ENCODE measurements at regions not wholly inside any gene's neighbourhood (a gene's known extent, or its start where the extent isn't known, plus 50 kb on each side); places are given as distances from the start of the nearest gene placed in this dataset.

DNA sequence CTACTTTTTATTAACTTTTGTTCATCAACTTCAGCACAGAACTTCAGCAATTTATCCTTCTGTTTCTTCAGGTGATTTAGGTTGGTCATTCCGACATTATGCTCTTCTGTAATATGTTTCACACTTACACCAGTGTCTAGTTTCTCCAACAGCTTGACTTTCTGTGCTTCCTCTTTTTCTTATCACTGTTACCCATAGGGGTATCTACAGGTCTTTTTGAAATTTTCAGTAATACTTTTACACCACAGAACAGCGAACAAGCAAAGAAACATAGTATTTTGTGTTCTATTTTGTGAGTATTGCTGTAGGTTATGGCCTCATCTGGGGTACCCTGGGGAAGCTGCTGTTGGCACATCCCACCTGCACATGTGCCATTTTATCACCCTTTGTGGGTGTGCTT is 260.7 kb downstream of the NSUN3 start:
- Histone ChIP-seq H2AFZ (no peak overlapping the region), H3K79me2 (no peaks in the 10 kb centered on the region), H3K4me2 (ENCODE audit: low read length) (no peak overlapping the region), H3K9ac (no peak overlapping the region), H3K9me3 (ENCODE audit: control insufficient read depth, low read length) (no peaks in the 10 kb centered on the region), H3K4me3 (ENCODE audit: low read depth, low read length) (no peak overlapping the region), H3K36me3 (ENCODE audit: control insufficient read depth, insufficient read depth, low read length) (no peaks in the 10 kb centered on the region), H3K27ac (no peak overlapping the region), H3K27me3 (ENCODE audit: control insufficient read depth, insufficient read depth, low read length) (no peaks in the 10 kb centered on the region), H3K4me1 (no peaks in the 10 kb centered on the region)
- TF ChIP-seq, protein P1, sequence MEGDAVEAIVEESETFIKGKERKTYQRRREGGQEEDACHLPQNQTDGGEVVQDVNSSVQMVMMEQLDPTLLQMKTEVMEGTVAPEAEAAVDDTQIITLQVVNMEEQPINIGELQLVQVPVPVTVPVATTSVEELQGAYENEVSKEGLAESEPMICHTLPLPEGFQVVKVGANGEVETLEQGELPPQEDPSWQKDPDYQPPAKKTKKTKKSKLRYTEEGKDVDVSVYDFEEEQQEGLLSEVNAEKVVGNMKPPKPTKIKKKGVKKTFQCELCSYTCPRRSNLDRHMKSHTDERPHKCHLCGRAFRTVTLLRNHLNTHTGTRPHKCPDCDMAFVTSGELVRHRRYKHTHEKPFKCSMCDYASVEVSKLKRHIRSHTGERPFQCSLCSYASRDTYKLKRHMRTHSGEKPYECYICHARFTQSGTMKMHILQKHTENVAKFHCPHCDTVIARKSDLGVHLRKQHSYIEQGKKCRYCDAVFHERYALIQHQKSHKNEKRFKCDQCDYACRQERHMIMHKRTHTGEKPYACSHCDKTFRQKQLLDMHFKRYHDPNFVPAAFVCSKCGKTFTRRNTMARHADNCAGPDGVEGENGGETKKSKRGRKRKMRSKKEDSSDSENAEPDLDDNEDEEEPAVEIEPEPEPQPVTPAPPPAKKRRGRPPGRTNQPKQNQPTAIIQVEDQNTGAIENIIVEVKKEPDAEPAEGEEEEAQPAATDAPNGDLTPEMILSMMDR (IDR thresholded peaks at IDR 0.05) = no peak

DNA sequence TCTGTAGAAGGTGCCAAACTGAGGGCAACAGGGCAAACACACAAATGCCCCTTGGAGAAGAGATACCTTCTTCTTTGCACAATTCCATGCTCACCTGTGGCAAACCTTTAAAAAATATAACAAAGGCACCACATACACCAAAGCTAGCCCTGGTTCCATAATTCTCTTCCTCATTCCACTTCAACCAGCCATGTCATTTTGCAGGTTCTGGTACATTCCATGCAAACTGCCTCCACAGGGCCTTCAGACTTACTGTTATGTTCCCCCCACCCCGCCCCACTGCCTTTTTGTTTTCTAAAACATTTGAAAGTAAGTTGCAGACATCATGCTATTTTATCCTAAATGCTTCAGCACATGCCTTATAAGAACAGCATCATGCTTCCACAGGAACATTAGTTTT is 269.0 kb downstream of the NSUN3 start:
- Histone ChIP-seq H3K9ac (no peak overlapping the region), H3K9me3 (ENCODE audit: control insufficient read depth, low read length) (no peaks in the 10 kb centered on the region), H3K79me2 (no peaks in the 10 kb centered on the region), H3K4me2 (ENCODE audit: low read length) (no peak overlapping the region), H3K27me3 (ENCODE audit: control insufficient read depth, insufficient read depth, low read length) (no peaks in the 10 kb centered on the region), H3K4me1 (no peaks in the 10 kb centered on the region), H3K27ac (no peak overlapping the region), H2AFZ (no peak overlapping the region), H3K36me3 (ENCODE audit: control insufficient read depth, insufficient read depth, low read length) (no peaks in the 10 kb centered on the region), H3K4me3 (ENCODE audit: low read depth, low read length) (no peak overlapping the region)
- TF ChIP-seq, protein P1 (IDR thresholded peaks at IDR 0.05) = no peak

DNA sequence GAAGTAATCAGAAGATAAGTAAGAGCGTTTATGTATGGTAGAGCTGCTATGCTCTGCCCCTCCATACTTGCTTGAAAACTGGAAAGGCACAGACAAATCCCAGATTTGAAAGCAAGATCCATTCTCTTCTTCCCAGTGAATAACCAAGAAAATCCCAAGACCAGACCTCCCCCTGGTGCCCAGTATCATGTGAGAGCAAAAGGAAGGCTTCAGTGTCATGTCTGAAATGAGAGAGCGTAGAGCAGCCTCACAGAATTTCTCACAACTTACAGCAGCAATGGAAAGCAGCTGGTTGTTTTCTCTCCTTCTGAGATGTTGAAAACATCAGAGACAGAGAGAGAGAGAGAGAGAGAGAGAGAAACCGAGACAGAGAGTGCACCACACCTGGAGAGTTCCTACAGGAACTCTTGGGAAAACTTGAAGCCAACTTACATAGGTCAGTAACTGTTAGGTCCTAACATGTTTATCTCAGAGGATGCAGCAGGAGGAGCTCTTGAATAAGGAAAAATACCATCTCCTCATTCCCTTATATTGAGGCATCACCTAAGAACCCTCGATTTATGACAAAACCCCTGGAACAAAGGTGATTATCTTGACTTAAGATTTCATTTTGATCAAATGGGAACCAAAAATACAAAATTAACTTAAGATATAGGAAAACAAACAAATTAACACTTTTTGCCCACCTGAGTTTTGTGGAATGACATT is 273.3 kb downstream of the NSUN3 start:
- Histone ChIP-seq H3K79me2 (no peaks in the 10 kb centered on the region), H3K4me1 (no peaks in the 10 kb centered on the region), H3K9me3 (ENCODE audit: control insufficient read depth, low read length) (no peaks in the 10 kb centered on the region), H3K27me3 (ENCODE audit: control insufficient read depth, insufficient read depth, low read length) (no peaks in the 10 kb centered on the region), H3K27ac (no peak overlapping the region), H2AFZ (no peak overlapping the region), H3K36me3 (ENCODE audit: control insufficient read depth, insufficient read depth, low read length) (no peaks in the 10 kb centered on the region), H3K9ac (no peak overlapping the region), H3K4me3 (ENCODE audit: low read depth, low read length) (no peak overlapping the region), H3K4me2 (ENCODE audit: low read length) (no peak overlapping the region)
- TF ChIP-seq, protein P1 (IDR thresholded peaks at IDR 0.05) = no peak

DNA sequence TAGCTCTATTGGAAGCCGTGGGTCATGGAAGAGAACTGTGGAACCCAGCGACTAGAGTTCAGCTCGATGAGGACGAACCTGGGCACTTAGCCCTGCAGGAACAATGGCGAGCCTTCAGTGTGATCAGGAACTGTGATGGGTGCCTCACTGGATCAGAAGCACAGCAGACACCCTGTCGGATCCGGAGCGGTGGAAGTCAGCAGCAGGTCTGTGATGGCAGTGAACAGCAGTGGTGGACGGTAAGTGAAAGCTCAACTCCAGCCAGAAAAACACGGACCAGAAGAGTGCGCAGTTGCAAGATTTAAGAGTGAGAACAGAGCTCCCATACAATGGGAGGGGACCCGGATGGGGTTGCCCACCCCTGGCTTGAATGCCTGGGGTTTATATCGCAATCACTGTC is 282.2 kb downstream of the NSUN3 start:
- H3K9ac ChIP-seq = no peak overlapping the region
- TF ChIP-seq, protein P1 (IDR thresholded peaks at IDR 0.05) = no peak
- H2AFZ ChIP-seq = no peak overlapping the region
- no peaks in the 10 kb centered on the region for H3K79me2 ChIP-seq
- no peak overlapping the region for H3K4me2 ChIP-seq (ENCODE audit: low read length)
- H3K27ac ChIP-seq = no peak overlapping the region
- no peaks in the 10 kb centered on the region for H3K36me3 ChIP-seq (ENCODE audit: control insufficient read depth, insufficient read depth, low read length)
- no peaks in the 10 kb centered on the region for H3K9me3 ChIP-seq (ENCODE audit: control insufficient read depth, low read length)
- no peaks in the 10 kb centered on the region for H3K27me3 ChIP-seq (ENCODE audit: control insufficient read depth, insufficient read depth, low read length)
- H3K4me1 ChIP-seq = no peaks in the 10 kb centered on the region
- no peak overlapping the region for H3K4me3 ChIP-seq (ENCODE audit: low read depth, low read length)

DNA sequence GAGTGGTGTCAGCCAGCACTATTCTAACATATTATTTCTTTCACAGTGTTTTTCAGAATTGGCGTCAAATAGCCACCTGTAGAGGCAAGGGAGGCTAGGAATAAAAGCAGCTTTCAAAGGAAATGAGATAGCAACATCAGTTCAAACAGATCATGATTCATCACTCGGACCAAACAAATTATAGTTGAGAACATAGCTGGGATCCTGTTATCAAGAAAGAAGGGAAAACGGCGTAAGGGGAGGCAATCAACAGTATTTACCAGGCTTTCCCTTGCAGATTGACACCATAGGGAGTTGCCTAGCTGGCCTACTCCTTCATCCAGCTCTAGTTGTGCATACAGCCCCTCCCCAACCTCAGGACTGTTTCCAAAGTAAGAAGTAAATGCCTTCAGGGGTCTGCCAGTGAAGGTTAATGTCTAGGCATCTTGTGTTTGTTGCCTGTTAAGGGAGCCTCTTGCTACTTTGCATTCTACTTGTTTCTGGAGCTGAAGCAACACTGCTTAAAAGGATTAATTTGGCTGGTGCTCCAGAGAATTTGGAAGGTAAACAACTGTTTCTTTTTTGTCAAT is 286.5 kb downstream of the NSUN3 start:
- no peak overlapping the region for H3K4me2 ChIP-seq (ENCODE audit: low read length)
- no peak overlapping the region for H2AFZ ChIP-seq
- H3K4me1 ChIP-seq = no peaks in the 10 kb centered on the region
- no peaks in the 10 kb centered on the region for H3K9me3 ChIP-seq (ENCODE audit: control insufficient read depth, low read length)
- TF ChIP-seq, protein P1 (IDR thresholded peaks at IDR 0.05) = no peak
- H3K36me3 ChIP-seq (ENCODE audit: control insufficient read depth, insufficient read depth, low read length) = no peaks in the 10 kb centered on the region
- H3K79me2 ChIP-seq = no peaks in the 10 kb centered on the region
- no peak overlapping the region for H3K4me3 ChIP-seq (ENCODE audit: low read depth, low read length)
- H3K27ac ChIP-seq = no peak overlapping the region
- no peaks in the 10 kb centered on the region for H3K27me3 ChIP-seq (ENCODE audit: control insufficient read depth, insufficient read depth, low read length)
- H3K9ac ChIP-seq = no peak overlapping the region

Measured in parathyroid adenoma (tissue), 2 donors.